KMS-11 (cell line): ENCODE measurements at regions not wholly inside any gene's neighbourhood (a gene's known extent, or its start where the extent isn't known, plus 50 kb on each side); places are given as distances from the start of the nearest gene placed in this dataset.

Experiments used
- H2AFZ ChIP-seq: fragments of 200-600 bp; sonication (generic); 2 replicates; pipeline ENCODE4 v1.6.1; 2016; ENCODE audit warnings: antibody characterized with exemption, mixed run types, low read depth
- H3K27ac ChIP-seq: fragments of 200-600 bp; sonication (generic); 2 replicates; pipeline ENCODE4 v1.6.1; 2016; ENCODE audit warnings: mild to moderate bottlenecking, mixed run types
- H3K27me3 ChIP-seq: fragments of 200-600 bp; sonication (generic); 2 replicates; pipeline ENCODE4 v1.6.1; 2017; ENCODE audit warnings: mild to moderate bottlenecking, low read depth, mixed run types, moderate library complexity; ENCODE audit not compliant: insufficient read depth
- H3K36me3 ChIP-seq: fragments of 200-600 bp; sonication (generic); 2 replicates; pipeline ENCODE4 v1.6.1; 2017; ENCODE audit warnings: mild to moderate bottlenecking, mixed run types; ENCODE audit not compliant: insufficient read depth
- H3K4me1 ChIP-seq: fragments of 200-600 bp; sonication (generic); 2 replicates; pipeline ENCODE4 v1.6.1; 2016; ENCODE audit warnings: mild to moderate bottlenecking, low read depth, mixed run types; ENCODE audit not compliant: poor library complexity, severe bottlenecking
- H3K4me2 ChIP-seq: fragments of 200-600 bp; sonication (generic); 2 replicates; pipeline ENCODE4 v1.7.0; 2016; ENCODE audit warnings: mild to moderate bottlenecking, mixed run types
- H3K4me3 ChIP-seq: fragments of 200-600 bp; sonication (generic); IDR thresholded peaks from 2 replicates; pipeline ENCODE4 v1.6.1; 2017; ENCODE audit warnings: low read depth, low read length, mixed read lengths; ENCODE audit not compliant: insufficient read depth
- H3K79me2 ChIP-seq: fragments of 200-600 bp; sonication (generic); 2 replicates; pipeline ENCODE4 v1.6.1; 2016; ENCODE audit warnings: low read depth, mixed run types; ENCODE audit not compliant: insufficient read depth
- H3K9ac ChIP-seq: fragments of 200-600 bp; sonication (generic); 2 replicates; pipeline ENCODE4 v1.6.1; 2016; ENCODE audit warnings: mild to moderate bottlenecking, mixed run types
- H4K20me1 ChIP-seq: fragments of 200-600 bp; sonication (generic); 2 replicates; pipeline ENCODE4 v1.6.1; 2016; ENCODE audit warnings: mild to moderate bottlenecking, mixed run types; ENCODE audit not compliant: insufficient read depth
- CTCF ChIP-seq: fragments of 200-600 bp; sonication (generic); conservative IDR thresholded peaks from 2 replicates; pipeline ENCODE4 v1.6.1; 2017; ENCODE audit warnings: low read depth, mild to moderate bottlenecking, antibody characterized with exemption, low read length, moderate library complexity, mixed read lengths

DNA sequence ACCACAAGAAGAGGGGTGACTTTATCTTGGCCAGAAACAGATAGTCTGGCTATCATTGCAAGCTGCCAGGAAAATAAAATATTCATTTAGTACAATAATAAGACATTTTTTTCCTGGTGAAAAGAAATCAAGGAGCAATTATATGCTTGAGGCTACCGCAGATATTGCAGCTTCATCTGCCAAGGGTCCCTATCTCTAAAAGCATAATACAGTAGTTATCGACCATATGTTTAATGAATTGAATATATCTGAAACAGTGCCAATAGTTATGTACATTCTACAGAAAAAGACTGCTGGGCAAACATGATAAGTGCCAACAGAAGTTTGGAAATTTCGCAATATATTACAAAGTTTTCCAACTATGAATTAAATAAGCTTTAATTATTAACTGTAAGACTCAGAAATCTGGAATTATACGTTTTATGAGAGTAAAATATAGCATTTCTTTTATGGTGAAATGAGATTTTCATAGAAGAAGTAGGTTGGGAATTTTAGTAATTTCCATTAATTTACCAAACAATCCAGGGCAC is 561.1 kb upstream of the ZP4 start:
- H3K36me3 ChIP-seq, result no peaks in the 10 kb centered on the region
- no peaks in the 10 kb centered on the region for H3K27me3 ChIP-seq
- H3K79me2 ChIP-seq, result no peaks in the 10 kb centered on the region
- H3K4me2 ChIP-seq, result no peak overlapping the region
- H4K20me1 ChIP-seq, result no peaks in the 10 kb centered on the region
- H3K27ac ChIP-seq, result no peak overlapping the region
- H3K4me3 ChIP-seq, result no peak overlapping the region
- H3K4me1 ChIP-seq, result no peaks in the 10 kb centered on the region
- H3K9ac ChIP-seq, result no peak overlapping the region
- no peak overlapping the region for H2AFZ ChIP-seq
- no peak for TF ChIP-seq CTCF

GRCh38 chr1:238450976-238451375 is 560.3 kb upstream of the ZP4 start:
- no peak overlapping the region for H3K9ac ChIP-seq
- H3K79me2 ChIP-seq, result no peaks in the 10 kb centered on the region
- no peaks in the 10 kb centered on the region for H3K36me3 ChIP-seq
- H4K20me1 ChIP-seq, result no peaks in the 10 kb centered on the region
- no peak overlapping the region for H3K27ac ChIP-seq
- H3K4me2 ChIP-seq, result no peak overlapping the region
- no peak for TF ChIP-seq CTCF
- H3K4me3 ChIP-seq, result no peak overlapping the region
- H2AFZ ChIP-seq, result no peak overlapping the region
- no peaks in the 10 kb centered on the region for H3K27me3 ChIP-seq
- no peaks in the 10 kb centered on the region for H3K4me1 ChIP-seq

- H3K27ac ChIP-seq, result no peak overlapping the region
- no peak overlapping the region for H2AFZ ChIP-seq
- H4K20me1 ChIP-seq, result no peaks in the 10 kb centered on the region
- no peak overlapping the region for H3K9ac ChIP-seq
- no peaks in the 10 kb centered on the region for H3K27me3 ChIP-seq
- no peak overlapping the region for H3K4me3 ChIP-seq
- no peaks in the 10 kb centered on the region for H3K4me1 ChIP-seq
- no peak for TF ChIP-seq CTCF
- no peaks in the 10 kb centered on the region for H3K79me2 ChIP-seq
- no peaks in the 10 kb centered on the region for H3K36me3 ChIP-seq
- H3K4me2 ChIP-seq, result no peak overlapping the region
Observed at GRCh38 chr1:238443687-238444086, 553.0 kb upstream of the ZP4 start.

GRCh38 chr1:238439511-238439910 is 548.8 kb upstream of the ZP4 start:
- no peaks in the 10 kb centered on the region for H3K36me3 ChIP-seq
- H3K4me3 ChIP-seq, result no peak overlapping the region
- no peak overlapping the region for H3K4me2 ChIP-seq
- H3K9ac ChIP-seq, result no peak overlapping the region
- H4K20me1 ChIP-seq, result no peaks in the 10 kb centered on the region
- H3K27me3 ChIP-seq, result no peaks in the 10 kb centered on the region
- no peak overlapping the region for H3K27ac ChIP-seq
- no peaks in the 10 kb centered on the region for H3K4me1 ChIP-seq
- TF ChIP-seq CTCF, result no peak
- H2AFZ ChIP-seq, result no peak overlapping the region
- H3K79me2 ChIP-seq, result no peaks in the 10 kb centered on the region
